WTC11 (cell line): ENCODE measurements at regions not wholly inside any gene's neighbourhood (a gene's known extent, or its start where the extent isn't known, plus 50 kb on each side); places are given as distances from the start of the nearest gene placed in this dataset.

Source experiments
- ATAC-seq: fragments of 200-7000 bp; cut with Tn5 transposase; 2 replicates; pipeline ENCODE4 v1.10.0; 2021; ENCODE audit warnings: mild to moderate bottlenecking, moderate library complexity
- CTCF ChIA-PET: fragments of 300-600 bp; sonication (Branson Sonifier 250); formaldehyde crosslinking; loops from one replicate; lab custom pipeline; 2021; ENCODE audit warnings: antibody characterized with exemption; lab: Charles Lee
- POLR2A ChIA-PET: fragments of 350-600 bp; sonication (Branson Sonifier 250); formaldehyde crosslinking; loops from one replicate; lab custom pipeline; 2021; ENCODE audit warnings: antibody characterized with exemption; lab: Charles Lee
- DNase-seq: peaks from one replicate; pipeline ENCODE4 v3.0.0; 2021; ENCODE audit warnings: low spot score
- H3K27ac Mint-ChIP-seq: 2 replicates; pipeline ENCODE4 v1.8.0; 2021; ENCODE audit warnings: mixed read lengths
- H3K27me3 Mint-ChIP-seq: 2 replicates; pipeline ENCODE4 v1.8.0; 2021; ENCODE audit warnings: low read depth, mild to moderate bottlenecking, moderate library complexity, mixed read lengths
- H3K36me3 Mint-ChIP-seq: 2 replicates; pipeline ENCODE4 v1.8.0; 2021; ENCODE audit warnings: mixed read lengths
- H3K4me1 Mint-ChIP-seq: 2 replicates; pipeline ENCODE4 v1.8.0; 2022; ENCODE audit warnings: mixed read lengths
- H3K4me3 Mint-ChIP-seq: 2 replicates; pipeline ENCODE4 v1.8.0; 2021; ENCODE audit warnings: mild to moderate bottlenecking, moderate library complexity, mixed read lengths
- H3K9me3 Mint-ChIP-seq: 2 replicates; pipeline ENCODE4 v1.8.0; 2021; ENCODE audit warnings: mixed read lengths
- CREM ChIP-seq: sonication (generic); formaldehyde crosslinking; IDR thresholded peaks from 2 replicates; pipeline ENCODE4 v1.8.1; 2022; ENCODE audit warnings: mild to moderate bottlenecking, missing genetic modification reagents, moderate library complexity
- FOXK1 ChIP-seq: sonication (generic); formaldehyde crosslinking; IDR thresholded peaks from 2 replicates; pipeline ENCODE4 v1.8.0; 2022; ENCODE audit warnings: mild to moderate bottlenecking, moderate library complexity, missing genetic modification reagents
- JAZF1 ChIP-seq: fragments of 250-450 bp; sonication (Bioruptor Pico); IDR thresholded peaks from 2 replicates; pipeline ENCODE4 v1.9.0; 2021; ENCODE audit warnings: moderate library complexity, mild to moderate bottlenecking, inconsistent platforms
- NR1H2 ChIP-seq: sonication (generic); formaldehyde crosslinking; IDR thresholded peaks from 2 replicates; pipeline ENCODE4 v1.9.0; 2021; ENCODE audit warnings: mild to moderate bottlenecking, moderate library complexity, missing genetic modification reagents
- SOX15 ChIP-seq: fragments of 250-450 bp; sonication (Bioruptor Pico); IDR thresholded peaks from 2 replicates; pipeline ENCODE4 v1.9.0; 2021; ENCODE audit warnings: mild to moderate bottlenecking
- SP1 ChIP-seq: sonication (generic); formaldehyde crosslinking; conservative IDR thresholded peaks from 2 replicates; pipeline ENCODE4 v1.8.1; 2022; ENCODE audit warnings: missing genetic modification reagents
- TEAD1 ChIP-seq: sonication (generic); formaldehyde crosslinking; IDR thresholded peaks from 2 replicates; pipeline ENCODE4 v1.8.0; 2022; ENCODE audit warnings: mild to moderate bottlenecking, missing genetic modification reagents
- ZNF138 ChIP-seq: sonication (generic); formaldehyde crosslinking; conservative IDR thresholded peaks from 2 replicates; pipeline ENCODE4 v1.8.1; 2022; ENCODE audit warnings: mild to moderate bottlenecking, moderate library complexity, missing genetic modification reagents
- ZNF263 ChIP-seq: sonication (generic); formaldehyde crosslinking; IDR thresholded peaks from 2 replicates; pipeline ENCODE4 v1.8.1; 2022; ENCODE audit warnings: low read depth, mild to moderate bottlenecking, moderate library complexity, missing genetic modification reagents
- TF ChIP-seq, protein P1 (sequence below): sonication (generic); formaldehyde crosslinking; IDR thresholded peaks from 2 replicates; pipeline ENCODE4 v1.8.0; 2022; ENCODE audit warnings: mild to moderate bottlenecking, missing genetic modification reagents
- TF ChIP-seq, protein P2 (sequence below): fragments of 250-450 bp; sonication (Bioruptor Pico); IDR thresholded peaks from 2 replicates; pipeline ENCODE4 v1.9.0; 2021; ENCODE audit warnings: mild to moderate bottlenecking, borderline replicate concordance
- TF ChIP-seq, protein P3 (sequence below): sonication (generic); formaldehyde crosslinking; IDR thresholded peaks from 2 replicates; pipeline ENCODE4 v1.8.1; 2023; ENCODE audit warnings: mild to moderate bottlenecking, missing genetic modification reagents
- TF ChIP-seq, protein P4 (sequence below): sonication (generic); formaldehyde crosslinking; IDR thresholded peaks from 2 replicates; pipeline ENCODE4 v1.8.1; 2022; ENCODE audit warnings: low read depth, mild to moderate bottlenecking, moderate library complexity, missing genetic modification reagents, borderline replicate concordance
- TF ChIP-seq, protein P5 (sequence below): sonication (generic); formaldehyde crosslinking; conservative IDR thresholded peaks from 2 replicates; pipeline ENCODE4 v1.8.1; 2022; ENCODE audit warnings: mild to moderate bottlenecking, missing genetic modification reagents
- TF ChIP-seq, protein P6 (sequence below): sonication (generic); formaldehyde crosslinking; IDR thresholded peaks from 2 replicates; pipeline ENCODE4 v1.8.0; 2023; ENCODE audit warnings: mild to moderate bottlenecking, missing genetic modification reagents
- TF ChIP-seq, protein P7 (sequence below): fragments of 250-450 bp; sonication (Bioruptor Pico); IDR thresholded peaks from 2 replicates; pipeline ENCODE4 v1.9.0; 2021; ENCODE audit warnings: mild to moderate bottlenecking
- TF ChIP-seq, protein P8 (sequence below): sonication (generic); formaldehyde crosslinking; IDR thresholded peaks from 2 replicates; pipeline ENCODE4 v1.8.1; 2023; ENCODE audit warnings: mild to moderate bottlenecking, missing genetic modification reagents, borderline replicate concordance

DNA sequence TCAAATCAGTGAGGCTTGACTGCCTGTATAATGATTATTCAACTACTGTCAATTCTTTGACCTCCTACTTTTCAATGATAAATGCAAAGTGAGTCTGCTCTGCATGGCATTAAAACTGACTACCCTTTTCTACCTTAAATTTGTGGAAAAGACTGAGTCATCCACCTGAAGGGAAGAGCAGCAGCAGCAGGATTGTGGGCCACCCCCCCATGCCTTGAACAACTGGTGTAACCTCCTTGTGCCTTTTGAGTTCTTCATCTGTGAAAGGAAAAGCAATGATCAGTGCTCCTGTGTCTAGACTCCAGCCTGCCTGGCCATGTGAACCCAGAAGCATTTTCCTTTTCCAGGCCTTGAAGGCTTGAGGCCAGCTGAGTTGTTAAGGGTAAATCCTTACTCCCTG lies 102.9 kb downstream of the OSR1 start:
- no peak for TF ChIP-seq CREM (CRISPR knock-in tag)
- TF ChIP-seq, protein P1, sequence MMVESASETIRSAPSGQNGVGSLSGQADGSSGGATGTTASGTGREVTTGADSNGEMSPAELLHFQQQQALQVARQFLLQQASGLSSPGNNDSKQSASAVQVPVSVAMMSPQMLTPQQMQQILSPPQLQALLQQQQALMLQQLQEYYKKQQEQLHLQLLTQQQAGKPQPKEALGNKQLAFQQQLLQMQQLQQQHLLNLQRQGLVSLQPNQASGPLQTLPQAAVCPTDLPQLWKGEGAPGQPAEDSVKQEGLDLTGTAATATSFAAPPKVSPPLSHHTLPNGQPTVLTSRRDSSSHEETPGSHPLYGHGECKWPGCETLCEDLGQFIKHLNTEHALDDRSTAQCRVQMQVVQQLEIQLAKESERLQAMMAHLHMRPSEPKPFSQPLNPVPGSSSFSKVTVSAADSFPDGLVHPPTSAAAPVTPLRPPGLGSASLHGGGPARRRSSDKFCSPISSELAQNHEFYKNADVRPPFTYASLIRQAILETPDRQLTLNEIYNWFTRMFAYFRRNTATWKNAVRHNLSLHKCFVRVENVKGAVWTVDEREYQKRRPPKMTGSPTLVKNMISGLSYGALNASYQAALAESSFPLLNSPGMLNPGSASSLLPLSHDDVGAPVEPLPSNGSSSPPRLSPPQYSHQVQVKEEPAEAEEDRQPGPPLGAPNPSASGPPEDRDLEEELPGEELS (CRISPR knock-in tag) = no peak
- no peak for TF ChIP-seq ZNF263
- TF ChIP-seq SP1 (CRISPR knock-in tag) = no peak
- TF ChIP-seq SOX15 (CRISPR knock-in tag) = no peak
- TF ChIP-seq, protein P2, sequence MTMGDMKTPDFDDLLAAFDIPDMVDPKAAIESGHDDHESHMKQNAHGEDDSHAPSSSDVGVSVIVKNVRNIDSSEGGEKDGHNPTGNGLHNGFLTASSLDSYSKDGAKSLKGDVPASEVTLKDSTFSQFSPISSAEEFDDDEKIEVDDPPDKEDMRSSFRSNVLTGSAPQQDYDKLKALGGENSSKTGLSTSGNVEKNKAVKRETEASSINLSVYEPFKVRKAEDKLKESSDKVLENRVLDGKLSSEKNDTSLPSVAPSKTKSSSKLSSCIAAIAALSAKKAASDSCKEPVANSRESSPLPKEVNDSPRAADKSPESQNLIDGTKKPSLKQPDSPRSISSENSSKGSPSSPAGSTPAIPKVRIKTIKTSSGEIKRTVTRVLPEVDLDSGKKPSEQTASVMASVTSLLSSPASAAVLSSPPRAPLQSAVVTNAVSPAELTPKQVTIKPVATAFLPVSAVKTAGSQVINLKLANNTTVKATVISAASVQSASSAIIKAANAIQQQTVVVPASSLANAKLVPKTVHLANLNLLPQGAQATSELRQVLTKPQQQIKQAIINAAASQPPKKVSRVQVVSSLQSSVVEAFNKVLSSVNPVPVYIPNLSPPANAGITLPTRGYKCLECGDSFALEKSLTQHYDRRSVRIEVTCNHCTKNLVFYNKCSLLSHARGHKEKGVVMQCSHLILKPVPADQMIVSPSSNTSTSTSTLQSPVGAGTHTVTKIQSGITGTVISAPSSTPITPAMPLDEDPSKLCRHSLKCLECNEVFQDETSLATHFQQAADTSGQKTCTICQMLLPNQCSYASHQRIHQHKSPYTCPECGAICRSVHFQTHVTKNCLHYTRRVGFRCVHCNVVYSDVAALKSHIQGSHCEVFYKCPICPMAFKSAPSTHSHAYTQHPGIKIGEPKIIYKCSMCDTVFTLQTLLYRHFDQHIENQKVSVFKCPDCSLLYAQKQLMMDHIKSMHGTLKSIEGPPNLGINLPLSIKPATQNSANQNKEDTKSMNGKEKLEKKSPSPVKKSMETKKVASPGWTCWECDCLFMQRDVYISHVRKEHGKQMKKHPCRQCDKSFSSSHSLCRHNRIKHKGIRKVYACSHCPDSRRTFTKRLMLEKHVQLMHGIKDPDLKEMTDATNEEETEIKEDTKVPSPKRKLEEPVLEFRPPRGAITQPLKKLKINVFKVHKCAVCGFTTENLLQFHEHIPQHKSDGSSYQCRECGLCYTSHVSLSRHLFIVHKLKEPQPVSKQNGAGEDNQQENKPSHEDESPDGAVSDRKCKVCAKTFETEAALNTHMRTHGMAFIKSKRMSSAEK (CRISPR knock-in tag) = no peak
- TF ChIP-seq, protein P3, sequence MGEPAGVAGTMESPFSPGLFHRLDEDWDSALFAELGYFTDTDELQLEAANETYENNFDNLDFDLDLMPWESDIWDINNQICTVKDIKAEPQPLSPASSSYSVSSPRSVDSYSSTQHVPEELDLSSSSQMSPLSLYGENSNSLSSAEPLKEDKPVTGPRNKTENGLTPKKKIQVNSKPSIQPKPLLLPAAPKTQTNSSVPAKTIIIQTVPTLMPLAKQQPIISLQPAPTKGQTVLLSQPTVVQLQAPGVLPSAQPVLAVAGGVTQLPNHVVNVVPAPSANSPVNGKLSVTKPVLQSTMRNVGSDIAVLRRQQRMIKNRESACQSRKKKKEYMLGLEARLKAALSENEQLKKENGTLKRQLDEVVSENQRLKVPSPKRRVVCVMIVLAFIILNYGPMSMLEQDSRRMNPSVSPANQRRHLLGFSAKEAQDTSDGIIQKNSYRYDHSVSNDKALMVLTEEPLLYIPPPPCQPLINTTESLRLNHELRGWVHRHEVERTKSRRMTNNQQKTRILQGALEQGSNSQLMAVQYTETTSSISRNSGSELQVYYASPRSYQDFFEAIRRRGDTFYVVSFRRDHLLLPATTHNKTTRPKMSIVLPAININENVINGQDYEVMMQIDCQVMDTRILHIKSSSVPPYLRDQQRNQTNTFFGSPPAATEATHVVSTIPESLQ (CRISPR knock-in tag) = no peak
- TF ChIP-seq, protein P4, sequence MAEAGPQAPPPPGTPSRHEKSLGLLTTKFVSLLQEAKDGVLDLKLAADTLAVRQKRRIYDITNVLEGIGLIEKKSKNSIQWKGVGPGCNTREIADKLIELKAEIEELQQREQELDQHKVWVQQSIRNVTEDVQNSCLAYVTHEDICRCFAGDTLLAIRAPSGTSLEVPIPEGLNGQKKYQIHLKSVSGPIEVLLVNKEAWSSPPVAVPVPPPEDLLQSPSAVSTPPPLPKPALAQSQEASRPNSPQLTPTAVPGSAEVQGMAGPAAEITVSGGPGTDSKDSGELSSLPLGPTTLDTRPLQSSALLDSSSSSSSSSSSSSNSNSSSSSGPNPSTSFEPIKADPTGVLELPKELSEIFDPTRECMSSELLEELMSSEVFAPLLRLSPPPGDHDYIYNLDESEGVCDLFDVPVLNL = no peak
- no peak for TF ChIP-seq ZNF138 (CRISPR knock-in tag)
- no peak for TF ChIP-seq TEAD1 (CRISPR knock-in tag)
- TF ChIP-seq, protein P5, sequence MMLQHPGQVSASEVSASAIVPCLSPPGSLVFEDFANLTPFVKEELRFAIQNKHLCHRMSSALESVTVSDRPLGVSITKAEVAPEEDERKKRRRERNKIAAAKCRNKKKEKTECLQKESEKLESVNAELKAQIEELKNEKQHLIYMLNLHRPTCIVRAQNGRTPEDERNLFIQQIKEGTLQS (CRISPR knock-in tag) = no peak
- TF ChIP-seq, protein P6, sequence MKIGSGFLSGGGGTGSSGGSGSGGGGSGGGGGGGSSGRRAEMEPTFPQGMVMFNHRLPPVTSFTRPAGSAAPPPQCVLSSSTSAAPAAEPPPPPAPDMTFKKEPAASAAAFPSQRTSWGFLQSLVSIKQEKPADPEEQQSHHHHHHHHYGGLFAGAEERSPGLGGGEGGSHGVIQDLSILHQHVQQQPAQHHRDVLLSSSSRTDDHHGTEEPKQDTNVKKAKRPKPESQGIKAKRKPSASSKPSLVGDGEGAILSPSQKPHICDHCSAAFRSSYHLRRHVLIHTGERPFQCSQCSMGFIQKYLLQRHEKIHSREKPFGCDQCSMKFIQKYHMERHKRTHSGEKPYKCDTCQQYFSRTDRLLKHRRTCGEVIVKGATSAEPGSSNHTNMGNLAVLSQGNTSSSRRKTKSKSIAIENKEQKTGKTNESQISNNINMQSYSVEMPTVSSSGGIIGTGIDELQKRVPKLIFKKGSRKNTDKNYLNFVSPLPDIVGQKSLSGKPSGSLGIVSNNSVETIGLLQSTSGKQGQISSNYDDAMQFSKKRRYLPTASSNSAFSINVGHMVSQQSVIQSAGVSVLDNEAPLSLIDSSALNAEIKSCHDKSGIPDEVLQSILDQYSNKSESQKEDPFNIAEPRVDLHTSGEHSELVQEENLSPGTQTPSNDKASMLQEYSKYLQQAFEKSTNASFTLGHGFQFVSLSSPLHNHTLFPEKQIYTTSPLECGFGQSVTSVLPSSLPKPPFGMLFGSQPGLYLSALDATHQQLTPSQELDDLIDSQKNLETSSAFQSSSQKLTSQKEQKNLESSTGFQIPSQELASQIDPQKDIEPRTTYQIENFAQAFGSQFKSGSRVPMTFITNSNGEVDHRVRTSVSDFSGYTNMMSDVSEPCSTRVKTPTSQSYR (CRISPR knock-in tag) = no peak
- no peak for TF ChIP-seq JAZF1 (CRISPR knock-in tag)
- TF ChIP-seq FOXK1 = no peak
- TF ChIP-seq, protein P7, sequence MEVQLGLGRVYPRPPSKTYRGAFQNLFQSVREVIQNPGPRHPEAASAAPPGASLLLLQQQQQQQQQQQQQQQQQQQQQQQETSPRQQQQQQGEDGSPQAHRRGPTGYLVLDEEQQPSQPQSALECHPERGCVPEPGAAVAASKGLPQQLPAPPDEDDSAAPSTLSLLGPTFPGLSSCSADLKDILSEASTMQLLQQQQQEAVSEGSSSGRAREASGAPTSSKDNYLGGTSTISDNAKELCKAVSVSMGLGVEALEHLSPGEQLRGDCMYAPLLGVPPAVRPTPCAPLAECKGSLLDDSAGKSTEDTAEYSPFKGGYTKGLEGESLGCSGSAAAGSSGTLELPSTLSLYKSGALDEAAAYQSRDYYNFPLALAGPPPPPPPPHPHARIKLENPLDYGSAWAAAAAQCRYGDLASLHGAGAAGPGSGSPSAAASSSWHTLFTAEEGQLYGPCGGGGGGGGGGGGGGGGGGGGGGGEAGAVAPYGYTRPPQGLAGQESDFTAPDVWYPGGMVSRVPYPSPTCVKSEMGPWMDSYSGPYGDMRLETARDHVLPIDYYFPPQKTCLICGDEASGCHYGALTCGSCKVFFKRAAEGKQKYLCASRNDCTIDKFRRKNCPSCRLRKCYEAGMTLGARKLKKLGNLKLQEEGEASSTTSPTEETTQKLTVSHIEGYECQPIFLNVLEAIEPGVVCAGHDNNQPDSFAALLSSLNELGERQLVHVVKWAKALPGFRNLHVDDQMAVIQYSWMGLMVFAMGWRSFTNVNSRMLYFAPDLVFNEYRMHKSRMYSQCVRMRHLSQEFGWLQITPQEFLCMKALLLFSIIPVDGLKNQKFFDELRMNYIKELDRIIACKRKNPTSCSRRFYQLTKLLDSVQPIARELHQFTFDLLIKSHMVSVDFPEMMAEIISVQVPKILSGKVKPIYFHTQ (CRISPR knock-in tag) = no peak
- no peak for TF ChIP-seq NR1H2 (CRISPR knock-in tag)
- TF ChIP-seq, protein P8, sequence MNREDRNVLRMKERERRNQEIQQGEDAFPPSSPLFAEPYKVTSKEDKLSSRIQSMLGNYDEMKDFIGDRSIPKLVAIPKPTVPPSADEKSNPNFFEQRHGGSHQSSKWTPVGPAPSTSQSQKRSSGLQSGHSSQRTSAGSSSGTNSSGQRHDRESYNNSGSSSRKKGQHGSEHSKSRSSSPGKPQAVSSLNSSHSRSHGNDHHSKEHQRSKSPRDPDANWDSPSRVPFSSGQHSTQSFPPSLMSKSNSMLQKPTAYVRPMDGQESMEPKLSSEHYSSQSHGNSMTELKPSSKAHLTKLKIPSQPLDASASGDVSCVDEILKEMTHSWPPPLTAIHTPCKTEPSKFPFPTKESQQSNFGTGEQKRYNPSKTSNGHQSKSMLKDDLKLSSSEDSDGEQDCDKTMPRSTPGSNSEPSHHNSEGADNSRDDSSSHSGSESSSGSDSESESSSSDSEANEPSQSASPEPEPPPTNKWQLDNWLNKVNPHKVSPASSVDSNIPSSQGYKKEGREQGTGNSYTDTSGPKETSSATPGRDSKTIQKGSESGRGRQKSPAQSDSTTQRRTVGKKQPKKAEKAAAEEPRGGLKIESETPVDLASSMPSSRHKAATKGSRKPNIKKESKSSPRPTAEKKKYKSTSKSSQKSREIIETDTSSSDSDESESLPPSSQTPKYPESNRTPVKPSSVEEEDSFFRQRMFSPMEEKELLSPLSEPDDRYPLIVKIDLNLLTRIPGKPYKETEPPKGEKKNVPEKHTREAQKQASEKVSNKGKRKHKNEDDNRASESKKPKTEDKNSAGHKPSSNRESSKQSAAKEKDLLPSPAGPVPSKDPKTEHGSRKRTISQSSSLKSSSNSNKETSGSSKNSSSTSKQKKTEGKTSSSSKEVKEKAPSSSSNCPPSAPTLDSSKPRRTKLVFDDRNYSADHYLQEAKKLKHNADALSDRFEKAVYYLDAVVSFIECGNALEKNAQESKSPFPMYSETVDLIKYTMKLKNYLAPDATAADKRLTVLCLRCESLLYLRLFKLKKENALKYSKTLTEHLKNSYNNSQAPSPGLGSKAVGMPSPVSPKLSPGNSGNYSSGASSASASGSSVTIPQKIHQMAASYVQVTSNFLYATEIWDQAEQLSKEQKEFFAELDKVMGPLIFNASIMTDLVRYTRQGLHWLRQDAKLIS (CRISPR knock-in tag) = no peak
- DNase-seq (no peak), ATAC-seq (no peak)
- ChIA-PET POLR2A (no interaction called here), CTCF (no interaction called here)
- peaks cover 3% of the 10 kb centered on the region for H3K36me3 Mint-ChIP-seq
- no peak overlapping the region for H3K27ac Mint-ChIP-seq
- H3K4me1 Mint-ChIP-seq = no peaks in the 10 kb centered on the region
- no peaks in the 10 kb centered on the region for H3K27me3 Mint-ChIP-seq
- no peak overlapping the region for H3K4me3 Mint-ChIP-seq
- H3K9me3 Mint-ChIP-seq = peaks cover 19% of the 10 kb centered on the region
